Epithelial cell of proximal tubule (primary cell): ENCODE measurements at regions not wholly inside any gene's neighbourhood (a gene's known extent, or its start where the extent isn't known, plus 50 kb on each side); places are given as distances from the start of the nearest gene placed in this dataset.
"Not testable (repeated sequence)": the region's sequence is repeated elsewhere in the genome, so short reads cannot be mapped to it uniquely, and the experiment has no call there.

Experiments
- DNase-seq: peaks from one replicate; pipeline ENCODE4 v3.0.0-alpha.2; 2011; ENCODE audit warnings: low read depth
- H3K4me3 ChIP-seq: 2 replicates; pipeline ENCODE4 v1.5.1; 2011; ENCODE audit warnings: low read depth, mild to moderate bottlenecking, low read length
- CTCF ChIP-seq: conservative IDR thresholded peaks from 2 replicates; pipeline ENCODE4 v1.5.1; 2012; ENCODE audit warnings: low read depth, mild to moderate bottlenecking, low read length

GRCh38 chr3:144957398-144958101, 985.9 kb downstream of the DIPK2A start:
- no peak for TF ChIP-seq CTCF
- no peak for DNase-seq
- H3K4me3 ChIP-seq: no peak overlapping the region

GRCh38 chr3:144963810-144964209, 992.2 kb downstream of the DIPK2A start:
- TF ChIP-seq CTCF: no peak
- no peak overlapping the region for H3K4me3 ChIP-seq
- no peak for DNase-seq

DNA sequence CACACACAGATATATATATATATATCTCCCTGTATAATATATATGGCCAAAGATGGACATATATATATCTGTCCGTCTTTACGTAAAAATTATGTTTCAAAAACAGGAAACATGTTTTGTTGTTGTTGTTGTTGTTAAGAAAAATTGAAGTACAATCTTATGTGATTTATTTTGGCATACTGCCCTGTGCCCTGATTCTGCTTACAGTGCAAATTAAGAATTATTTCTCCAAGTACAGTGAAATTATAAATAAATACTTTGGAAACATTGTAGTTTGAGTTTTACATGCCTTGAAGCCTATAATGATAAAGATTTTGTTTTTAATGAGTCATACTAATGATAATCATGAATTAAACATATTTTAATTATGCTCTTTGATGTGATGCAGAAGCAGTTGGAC, 994.9 kb downstream of the DIPK2A start:
- no peak for DNase-seq
- TF ChIP-seq CTCF: no peak
- H3K4me3 ChIP-seq: no peak overlapping the region

DNA sequence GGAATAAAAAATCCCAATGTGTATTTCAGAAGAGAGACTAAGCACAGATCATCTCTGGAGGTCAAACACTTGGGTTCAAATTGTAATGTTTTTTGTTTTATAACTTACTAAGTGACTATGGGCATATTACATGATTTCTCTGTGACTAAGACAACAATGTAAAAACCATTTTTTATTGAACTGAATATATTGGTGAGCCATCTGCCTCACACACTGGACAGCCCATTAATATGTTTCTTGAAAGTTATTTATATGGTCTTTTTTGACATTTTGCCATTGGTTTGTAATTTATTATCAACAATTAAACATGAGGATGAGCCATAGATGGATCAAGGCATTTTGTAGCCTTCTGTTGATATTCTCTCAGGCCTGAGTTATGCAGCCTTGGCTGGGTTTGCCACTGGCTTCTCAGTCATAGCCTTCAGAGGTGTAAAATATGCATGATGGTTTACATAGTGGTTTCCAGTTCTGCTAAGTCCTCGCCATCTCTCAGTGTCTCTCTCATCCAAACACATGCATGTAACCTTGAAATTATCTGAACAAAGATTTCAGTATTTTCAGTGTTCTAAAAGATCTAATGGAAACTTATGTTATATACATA, 997.2 kb downstream of the DIPK2A start:
- no peak overlapping the region for H3K4me3 ChIP-seq
- DNase-seq: no peak
- TF ChIP-seq CTCF: no peak

- H3K4me3 ChIP-seq, DNase-seq: not testable (repeated sequence)
Measured at GRCh38 chr3:144984481-144984880, 1012.9 kb downstream of the DIPK2A start.

DNA sequence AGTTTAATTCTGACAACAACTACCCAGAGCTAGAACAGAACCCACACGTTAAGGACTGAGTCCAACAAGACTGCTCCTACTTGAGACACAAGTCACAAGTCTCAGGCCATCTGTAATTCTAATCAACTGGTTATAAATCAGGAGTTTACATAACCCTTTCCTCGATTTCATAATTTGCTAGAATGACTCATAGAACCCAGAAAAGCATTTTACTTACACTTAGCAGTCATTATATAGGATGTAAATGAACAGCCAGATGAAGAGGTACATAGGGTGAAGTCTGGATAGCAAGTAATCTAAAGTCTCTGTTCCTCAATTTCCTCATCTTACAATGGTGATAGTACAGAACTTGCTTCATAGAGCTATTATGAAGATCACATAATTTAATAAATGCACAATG, 1018.2 kb downstream of the DIPK2A start:
- no peak overlapping the region for H3K4me3 ChIP-seq
- DNase-seq: no peak
- no peak for TF ChIP-seq CTCF

DNA sequence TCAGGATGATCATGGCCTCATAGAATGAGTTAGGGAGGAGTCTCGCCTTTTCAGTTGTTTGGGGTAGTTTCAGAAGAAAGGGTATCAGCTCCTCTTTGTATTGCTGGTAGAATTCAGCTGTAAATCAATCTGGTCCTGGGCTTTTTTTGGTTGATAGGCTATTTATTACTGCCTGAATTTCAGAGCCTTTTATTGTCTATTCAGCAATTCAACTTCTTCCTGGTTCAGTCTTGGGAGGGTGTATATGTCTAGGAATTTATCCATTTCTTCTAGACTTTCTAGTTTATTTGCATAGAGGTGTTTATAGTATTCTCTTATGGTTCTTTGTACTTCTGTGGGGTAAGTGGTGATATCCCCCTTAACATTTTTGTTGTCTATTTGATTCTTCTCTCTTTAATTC, 1024.2 kb downstream of the DIPK2A start:
- no peak for DNase-seq

More for the DNA sequence above, 1024.2 kb downstream of the DIPK2A start:
- H3K4me3 ChIP-seq: no peak overlapping the region
- no peak for TF ChIP-seq CTCF
